ENCODE measurements at regions not wholly inside any gene's neighbourhood (a gene's known extent, or its start where the extent isn't known, plus 50 kb on each side); places are given as distances from the start of the nearest gene placed in this dataset.

DNA sequence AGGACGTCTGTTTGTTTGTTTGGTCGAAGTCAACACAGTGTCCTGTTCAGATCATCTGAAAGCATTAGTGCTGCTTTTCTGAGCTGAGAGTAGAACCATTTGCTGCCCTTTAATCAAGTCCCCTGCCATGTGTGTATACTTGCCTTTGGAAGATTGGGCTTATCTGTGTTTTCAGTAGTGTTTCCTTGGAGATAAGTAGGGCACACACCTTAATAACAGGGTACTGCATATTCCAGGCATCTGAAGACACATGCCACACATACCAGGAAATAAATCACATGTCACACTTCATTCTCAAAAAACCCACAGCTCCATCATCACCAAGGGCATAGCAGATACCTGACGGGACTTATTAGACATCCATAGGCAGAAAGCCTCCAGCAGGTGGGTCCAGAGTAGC lies 157.4 kb downstream of the SOX11 start:
- TF ChIP-seq, protein P1, sequence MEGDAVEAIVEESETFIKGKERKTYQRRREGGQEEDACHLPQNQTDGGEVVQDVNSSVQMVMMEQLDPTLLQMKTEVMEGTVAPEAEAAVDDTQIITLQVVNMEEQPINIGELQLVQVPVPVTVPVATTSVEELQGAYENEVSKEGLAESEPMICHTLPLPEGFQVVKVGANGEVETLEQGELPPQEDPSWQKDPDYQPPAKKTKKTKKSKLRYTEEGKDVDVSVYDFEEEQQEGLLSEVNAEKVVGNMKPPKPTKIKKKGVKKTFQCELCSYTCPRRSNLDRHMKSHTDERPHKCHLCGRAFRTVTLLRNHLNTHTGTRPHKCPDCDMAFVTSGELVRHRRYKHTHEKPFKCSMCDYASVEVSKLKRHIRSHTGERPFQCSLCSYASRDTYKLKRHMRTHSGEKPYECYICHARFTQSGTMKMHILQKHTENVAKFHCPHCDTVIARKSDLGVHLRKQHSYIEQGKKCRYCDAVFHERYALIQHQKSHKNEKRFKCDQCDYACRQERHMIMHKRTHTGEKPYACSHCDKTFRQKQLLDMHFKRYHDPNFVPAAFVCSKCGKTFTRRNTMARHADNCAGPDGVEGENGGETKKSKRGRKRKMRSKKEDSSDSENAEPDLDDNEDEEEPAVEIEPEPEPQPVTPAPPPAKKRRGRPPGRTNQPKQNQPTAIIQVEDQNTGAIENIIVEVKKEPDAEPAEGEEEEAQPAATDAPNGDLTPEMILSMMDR (IDR thresholded peaks at IDR 0.05 in 4 of 5, conservative IDR thresholded peaks at IDR 0.05 in 1 of 5), result no peak
- no peak for TF ChIP-seq POLR2A (IDR thresholded peaks at IDR 0.05)

Measured in gastrocnemius medialis (tissue), 4 donors.